ENCODE measurements at regions not wholly inside any gene's neighbourhood (a gene's known extent, or its start where the extent isn't known, plus 50 kb on each side); places are given as distances from the start of the nearest gene placed in this dataset.
"Not testable (repeated sequence)": the region's sequence is repeated elsewhere in the genome, so short reads cannot be mapped to it uniquely, and the experiment has no call there.

- ATAC-seq, result no peak
- no peak for DNase-seq
- TF ChIP-seq, protein P1, sequence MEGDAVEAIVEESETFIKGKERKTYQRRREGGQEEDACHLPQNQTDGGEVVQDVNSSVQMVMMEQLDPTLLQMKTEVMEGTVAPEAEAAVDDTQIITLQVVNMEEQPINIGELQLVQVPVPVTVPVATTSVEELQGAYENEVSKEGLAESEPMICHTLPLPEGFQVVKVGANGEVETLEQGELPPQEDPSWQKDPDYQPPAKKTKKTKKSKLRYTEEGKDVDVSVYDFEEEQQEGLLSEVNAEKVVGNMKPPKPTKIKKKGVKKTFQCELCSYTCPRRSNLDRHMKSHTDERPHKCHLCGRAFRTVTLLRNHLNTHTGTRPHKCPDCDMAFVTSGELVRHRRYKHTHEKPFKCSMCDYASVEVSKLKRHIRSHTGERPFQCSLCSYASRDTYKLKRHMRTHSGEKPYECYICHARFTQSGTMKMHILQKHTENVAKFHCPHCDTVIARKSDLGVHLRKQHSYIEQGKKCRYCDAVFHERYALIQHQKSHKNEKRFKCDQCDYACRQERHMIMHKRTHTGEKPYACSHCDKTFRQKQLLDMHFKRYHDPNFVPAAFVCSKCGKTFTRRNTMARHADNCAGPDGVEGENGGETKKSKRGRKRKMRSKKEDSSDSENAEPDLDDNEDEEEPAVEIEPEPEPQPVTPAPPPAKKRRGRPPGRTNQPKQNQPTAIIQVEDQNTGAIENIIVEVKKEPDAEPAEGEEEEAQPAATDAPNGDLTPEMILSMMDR (IDR thresholded peaks at IDR 0.05), result no peak
- Histone ChIP-seq H3K9me3 (no peaks in the 10 kb centered on the region), H3K36me3 (no peaks in the 10 kb centered on the region), H3K27me3 (ENCODE audit: low read depth) (no peaks in the 10 kb centered on the region), H3K4me3 (no peak overlapping the region), H3K27ac (no peak overlapping the region), H3K4me1 (no peaks in the 10 kb centered on the region)
- intact Hi-C loops (cut with DNase I), result no loop called here
These were observed 571.9 kb upstream of the CNTNAP5 start for GRCh38 chr2:123453046-123453700.

- DNase-seq (no peak), ATAC-seq (no peak)
- Histone ChIP-seq H3K4me3 (no peak overlapping the region), H3K27me3 (ENCODE audit: low read depth) (no peaks in the 10 kb centered on the region), H3K27ac (no peak overlapping the region), H3K36me3 (no peaks in the 10 kb centered on the region), H3K4me1 (no peaks in the 10 kb centered on the region), H3K9me3 (no peaks in the 10 kb centered on the region)
- TF ChIP-seq, protein P1 (IDR thresholded peaks at IDR 0.05), result no peak
- intact Hi-C loops (cut with DNase I), result no loop called here
These were observed 571.3 kb upstream of the CNTNAP5 start for GRCh38 chr2:123453772-123454171.

DNA sequence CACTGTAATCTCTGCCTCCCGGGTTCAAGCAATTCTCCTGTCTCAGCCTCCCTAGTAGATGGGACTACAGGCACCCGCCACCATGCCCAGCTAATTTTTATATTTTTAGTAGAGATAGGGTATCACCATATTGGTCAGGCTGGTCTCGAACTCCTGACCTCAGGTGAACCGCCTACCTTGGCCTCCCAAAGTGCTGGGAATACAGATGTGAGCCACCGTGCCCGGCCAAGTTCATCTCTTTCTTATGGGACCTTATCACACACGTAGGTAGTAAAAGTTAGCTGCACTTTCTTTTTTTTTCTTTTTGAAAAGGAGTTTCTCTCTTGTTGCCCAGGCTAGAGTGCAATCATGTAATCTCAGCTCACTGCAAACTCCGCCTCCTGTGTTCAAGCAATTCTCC is 569.9 kb upstream of the CNTNAP5 start:
- ATAC-seq; H3K27me3 ChIP-seq (ENCODE audit: low read depth); H3K4me3 ChIP-seq; H3K9me3 ChIP-seq; H3K4me1 ChIP-seq; intact Hi-C loops (cut with DNase I); H3K36me3 ChIP-seq; H3K27ac ChIP-seq; DNase-seq: not testable (repeated sequence)

GRCh38 chr2:123456416-123456815 is 568.7 kb upstream of the CNTNAP5 start:
- no peak overlapping the region for H3K4me3 ChIP-seq
- intact Hi-C loops (cut with DNase I), result no loop called here

DNA sequence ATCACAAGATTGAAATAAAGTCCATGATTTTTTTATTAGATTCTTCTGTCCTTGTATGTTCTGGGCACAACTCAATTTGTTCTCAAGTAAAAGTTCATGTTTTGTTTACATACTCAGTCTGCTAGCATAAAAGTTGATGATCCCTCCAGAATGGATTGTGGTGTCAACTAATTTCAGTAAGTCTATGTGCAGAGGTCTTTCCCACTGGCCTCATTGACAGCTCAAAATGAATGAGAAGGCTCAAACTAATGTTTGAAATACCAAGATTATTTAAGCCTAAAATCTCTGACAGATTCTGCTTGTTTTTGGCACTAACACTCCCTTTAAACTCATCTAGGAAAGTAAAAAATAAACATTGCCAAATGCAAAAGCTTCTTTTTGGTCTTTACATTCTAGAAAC is 561.2 kb upstream of the CNTNAP5 start:
- TF ChIP-seq, protein P1 (IDR thresholded peaks at IDR 0.05), result no peak
- no peaks in the 10 kb centered on the region for H3K27me3 ChIP-seq (ENCODE audit: low read depth)
- H3K4me1 ChIP-seq, result no peaks in the 10 kb centered on the region
- H3K27ac ChIP-seq, result no peak overlapping the region
- H3K9me3 ChIP-seq, result no peaks in the 10 kb centered on the region
- intact Hi-C loops (cut with DNase I), result no loop called here
- no peak overlapping the region for H3K4me3 ChIP-seq
- DNase-seq (no peak), ATAC-seq (no peak)
- no peaks in the 10 kb centered on the region for H3K36me3 ChIP-seq

More at GRCh38 chr2:123456416-123456815, 568.7 kb upstream of the CNTNAP5 start:
- H3K4me1 ChIP-seq, result no peaks in the 10 kb centered on the region
- DNase-seq, result no peak
- no peaks in the 10 kb centered on the region for H3K36me3 ChIP-seq
- H3K9me3 ChIP-seq, result no peaks in the 10 kb centered on the region
- ATAC-seq, result no peak
- TF ChIP-seq, protein P1 (IDR thresholded peaks at IDR 0.05), result no peak
- H3K27me3 ChIP-seq (ENCODE audit: low read depth), result no peaks in the 10 kb centered on the region
- no peak overlapping the region for H3K27ac ChIP-seq

- H3K36me3 ChIP-seq, result no peaks in the 10 kb centered on the region
- H3K27ac ChIP-seq, result no peak overlapping the region
- no peaks in the 10 kb centered on the region for H3K4me1 ChIP-seq
- H3K9me3 ChIP-seq, result no peaks in the 10 kb centered on the region
- no peak overlapping the region for H3K4me3 ChIP-seq
- no peaks in the 10 kb centered on the region for H3K27me3 ChIP-seq (ENCODE audit: low read depth)
- TF ChIP-seq, protein P1 (IDR thresholded peaks at IDR 0.05), result no peak
- no peak for DNase-seq
- ATAC-seq, result no peak
- intact Hi-C loops (cut with DNase I), result no loop called here
These were observed 557.0 kb upstream of the CNTNAP5 start for GRCh38 chr2:123468071-123468470.
